HG03060 (cell line): ENCODE measurements at regions not wholly inside any gene's neighbourhood (a gene's known extent, or its start where the extent isn't known, plus 50 kb on each side); places are given as distances from the start of the nearest gene placed in this dataset.
A peak's percentile ranks its signal among the peaks of the same experiment; 100 is the strongest.
"Not testable (repeated sequence)": the region's sequence is repeated elsewhere in the genome, so short reads cannot be mapped to it uniquely, and the experiment has no call there.

Experiments used
- ATAC-seq: cut with Tn5 transposase; IDR thresholded peaks from one replicate; pipeline ENCODE4 v1.9.1; 2021; ENCODE audit warnings: low read depth, moderate number of reproducible peaks; ENCODE audit not compliant: unreplicated experiment

DNA sequence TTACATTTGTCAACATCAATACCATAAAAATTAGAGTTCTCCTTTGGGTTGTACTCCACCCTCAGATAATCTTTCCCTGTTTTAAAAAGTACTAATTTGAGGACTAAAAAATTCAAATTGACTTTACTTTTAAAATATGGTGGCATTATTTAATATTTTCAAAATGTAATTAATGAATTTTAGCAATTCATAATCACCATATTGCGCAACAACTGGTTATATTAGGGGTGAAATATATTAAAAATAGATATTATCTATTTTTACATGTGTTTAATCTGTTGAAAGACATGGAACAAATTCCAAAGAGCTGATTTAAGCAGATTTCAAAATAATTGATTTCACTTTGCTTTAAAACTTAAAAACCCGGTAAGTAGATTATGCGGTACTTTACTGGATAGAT is 236.6 kb upstream of the NOL4 start:
- no peak for ATAC-seq

GRCh38 chr18:34467058-34467457 is 242.3 kb upstream of the NOL4 start:
- peak; percentile 67 for ATAC-seq

- no peak for ATAC-seq
Measured at GRCh38 chr18:34480162-34480700, 229.9 kb upstream of the DTNA start.

DNA sequence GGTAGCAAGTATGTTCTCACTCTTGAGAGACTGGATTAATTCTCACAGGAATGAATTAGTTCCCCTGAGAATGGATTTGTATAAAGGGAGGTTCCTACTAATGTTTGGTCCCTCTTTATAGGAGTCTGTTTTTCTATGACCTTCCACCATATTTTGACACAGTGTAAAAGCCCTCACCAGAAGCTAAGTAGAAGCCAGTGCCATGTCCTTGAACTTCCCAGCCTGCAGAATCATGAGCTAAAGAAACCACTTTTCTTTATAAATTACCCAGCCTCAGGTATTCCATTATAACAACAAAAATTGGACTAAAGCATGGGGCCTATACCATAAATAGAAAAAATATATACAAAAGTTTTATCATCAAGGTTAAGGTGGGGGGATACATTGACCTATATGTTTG is 227.9 kb upstream of the DTNA start:
- no peak for ATAC-seq

GRCh38 chr18:34483198-34483597 is 226.9 kb upstream of the DTNA start:
- no peak for ATAC-seq

DNA sequence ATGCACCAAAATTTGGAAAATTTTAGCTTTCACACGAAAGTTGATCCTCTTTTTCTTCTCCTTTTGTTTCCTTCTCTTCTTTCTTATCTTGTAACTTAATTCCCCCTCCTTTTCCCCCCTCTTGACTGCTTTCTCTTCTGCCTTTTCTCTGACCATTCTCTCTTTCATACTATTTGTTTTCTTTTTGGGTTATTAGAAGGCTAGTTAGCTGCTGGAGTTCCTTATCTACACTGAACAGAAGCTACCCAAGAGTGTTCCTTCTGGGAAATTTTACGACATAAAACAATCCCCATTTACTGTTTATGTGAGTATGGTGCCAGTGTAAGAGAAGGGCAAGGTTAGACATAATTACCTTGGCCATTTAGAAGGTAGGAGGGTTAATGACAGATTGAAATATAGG is 218.4 kb upstream of the DTNA start:
- ATAC-seq = no peak

DNA sequence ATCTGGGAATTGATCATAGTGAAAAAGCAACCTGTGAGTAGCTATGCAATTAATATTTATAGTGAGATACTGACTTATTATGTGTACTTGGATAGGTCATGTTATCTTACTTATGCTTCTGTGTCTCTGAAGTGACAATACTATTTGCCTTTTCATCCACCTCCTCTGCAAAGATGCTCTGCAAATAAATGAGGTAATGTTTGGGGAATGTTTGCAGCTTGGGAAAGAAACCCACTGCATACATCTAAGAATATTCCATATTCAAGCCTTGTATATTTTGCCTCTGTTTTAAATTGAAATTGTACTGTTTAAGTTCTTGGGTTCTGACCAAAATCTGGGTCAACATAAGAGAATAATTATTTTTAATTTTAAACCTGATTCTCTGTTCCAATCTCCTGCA is 217.4 kb upstream of the DTNA start:
- no peak for ATAC-seq

- no peak for ATAC-seq
Measured at GRCh38 chr18:34493099-34493544, 217.0 kb upstream of the DTNA start.

DNA sequence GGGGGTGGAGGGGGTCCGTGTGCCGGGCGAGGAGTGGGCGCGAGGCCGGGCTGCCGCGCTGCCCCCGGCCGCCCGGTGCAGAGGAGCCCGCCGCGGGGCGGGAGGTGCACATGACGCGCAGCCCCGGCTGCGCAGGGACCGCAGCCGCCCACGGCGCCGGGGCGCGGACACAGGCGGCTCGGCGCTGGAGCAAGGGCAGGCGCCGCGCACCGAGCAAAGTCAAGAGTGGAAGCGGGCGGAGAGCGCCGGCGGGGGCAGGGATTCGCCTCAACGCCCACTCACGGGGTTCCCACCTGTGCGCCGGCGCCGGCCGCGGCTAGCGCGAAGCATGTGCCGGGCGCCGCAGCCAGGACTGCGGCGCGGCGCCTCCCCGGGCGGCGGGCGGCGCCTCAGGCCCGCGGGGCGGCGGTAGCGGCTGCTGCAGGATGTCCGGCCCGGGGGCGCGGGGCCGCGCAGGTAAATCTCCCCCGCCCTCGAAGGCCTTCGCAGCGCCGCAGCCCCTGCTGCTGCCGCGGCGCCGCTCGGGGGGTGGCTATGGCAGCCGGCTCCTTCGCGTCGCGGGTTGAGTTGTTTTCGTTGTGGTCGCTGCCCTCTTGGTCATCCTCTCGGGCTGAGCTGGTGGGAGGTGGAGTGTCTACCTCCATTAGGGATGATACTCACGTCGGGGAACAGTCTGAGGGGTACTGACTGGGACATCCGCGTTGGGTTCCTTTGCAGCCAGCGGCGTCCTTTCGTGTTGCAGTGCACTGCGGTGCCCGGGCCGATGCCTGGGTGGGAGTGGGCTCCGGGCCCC is 216.3 kb upstream of the DTNA start:
- no peak for ATAC-seq

DNA sequence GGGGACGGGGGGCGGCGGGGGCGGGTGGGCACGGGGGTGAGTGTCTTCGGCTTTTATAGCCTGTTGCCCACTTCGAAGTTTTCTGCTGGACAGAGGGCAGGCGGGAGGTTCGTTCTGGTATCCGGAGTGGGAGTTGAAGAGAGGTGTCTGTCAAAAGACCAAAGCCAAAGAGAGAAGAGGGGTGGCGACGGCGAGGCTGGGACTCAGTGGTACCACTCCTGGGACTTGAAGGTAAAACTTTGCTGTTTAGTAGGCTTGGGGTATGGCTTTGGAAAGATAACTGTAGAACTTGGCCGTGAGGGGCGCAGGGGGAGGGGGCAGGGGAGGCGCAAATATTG is 215.8 kb upstream of the DTNA start:
- ATAC-seq = no peak

DNA sequence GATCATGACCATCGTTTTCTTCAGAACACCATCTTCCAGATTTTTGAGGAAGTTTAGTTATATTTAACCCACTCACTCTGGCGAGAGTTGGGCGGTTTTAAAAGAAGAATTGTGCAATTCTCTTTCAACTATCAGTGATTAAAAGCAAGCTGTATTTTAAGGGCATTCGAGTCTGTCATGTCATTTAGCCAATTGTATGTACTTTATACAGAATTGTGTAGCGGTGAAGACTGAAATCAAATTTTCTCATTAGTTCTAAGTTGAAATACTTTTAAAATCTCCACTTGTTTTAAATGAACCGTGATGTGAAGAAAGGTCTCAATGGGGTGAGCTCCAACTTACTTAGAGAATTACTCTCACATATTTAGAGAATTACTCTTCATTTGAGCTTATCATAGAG is 214.6 kb upstream of the DTNA start:
- no peak for ATAC-seq

- ATAC-seq = no peak
Measured at GRCh38 chr18:34501553-34501952, 208.5 kb upstream of the DTNA start.

GRCh38 chr18:34506198-34506597 is 203.9 kb upstream of the DTNA start:
- ATAC-seq = no peak

GRCh38 chr18:34509163-34509562 is 200.9 kb upstream of the DTNA start:
- no peak for ATAC-seq

GRCh38 chr18:34509879-34510586 is 200.1 kb upstream of the DTNA start:
- no peak for ATAC-seq

GRCh38 chr18:34510926-34511325 is 199.2 kb upstream of the DTNA start:
- no peak for ATAC-seq

GRCh38 chr18:34511435-34511834 is 198.7 kb upstream of the DTNA start:
- no peak for ATAC-seq

- ATAC-seq = no peak
Measured at GRCh38 chr18:34511879-34512278, 198.2 kb upstream of the DTNA start.

DNA sequence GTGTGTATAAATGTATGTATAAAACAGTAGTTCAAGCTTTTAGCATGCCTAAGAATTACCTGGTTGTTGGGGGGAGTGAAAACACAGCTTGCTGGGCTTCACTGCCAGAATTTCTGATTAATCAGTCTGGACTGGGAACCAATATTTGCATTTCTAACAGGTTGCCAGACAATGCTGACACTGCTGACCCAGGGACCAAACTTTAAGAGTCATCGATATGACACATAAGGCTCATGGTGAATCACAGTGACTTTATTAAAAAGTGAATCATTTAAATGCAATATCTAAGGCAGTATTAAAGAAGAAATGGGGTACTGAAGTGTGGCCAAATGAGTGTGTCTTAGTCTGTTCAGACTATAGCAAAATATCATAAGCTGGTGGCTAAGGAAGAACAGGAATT is 195.9 kb upstream of the DTNA start:
- ATAC-seq = no peak

DNA sequence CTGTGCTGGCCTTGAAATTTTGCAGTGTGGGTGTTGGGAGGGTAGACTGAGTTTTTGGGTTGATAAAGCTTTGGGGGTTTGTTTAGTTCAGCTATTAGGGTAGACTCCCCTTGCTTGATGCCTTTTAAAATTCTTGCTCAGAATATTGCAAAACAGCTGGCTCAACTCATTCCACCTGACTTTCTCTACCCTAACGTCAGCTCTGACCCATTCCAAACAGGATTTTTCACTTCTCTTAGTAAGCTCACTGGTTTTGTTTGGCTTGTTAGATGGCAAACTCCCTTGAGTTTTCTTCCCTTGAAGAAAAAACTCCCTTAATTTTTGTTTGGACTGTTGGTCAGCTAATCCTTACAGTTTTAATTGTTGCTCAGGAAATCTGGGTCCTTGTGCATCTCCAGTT is 195.1 kb upstream of the DTNA start:
- ATAC-seq = no peak

DNA sequence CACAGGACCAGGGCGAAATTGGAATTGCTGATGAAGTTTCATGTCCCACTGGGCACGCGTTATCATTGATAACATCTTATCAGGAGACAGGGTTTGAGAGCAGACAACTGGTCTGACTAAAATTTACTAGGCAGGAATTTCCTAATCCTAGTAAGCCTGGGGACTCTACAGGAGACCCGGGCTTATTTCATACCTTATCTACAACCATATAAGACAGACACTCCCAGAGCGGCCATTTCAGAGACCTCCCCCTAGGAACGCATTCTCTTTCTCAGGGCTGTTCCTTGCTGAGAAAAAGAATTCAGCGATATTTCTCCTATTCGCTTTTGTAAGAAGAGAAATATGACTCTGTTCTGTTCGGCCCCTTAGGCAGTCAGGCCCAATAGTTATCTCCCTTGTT is 193.7 kb upstream of the DTNA start:
- not testable (repeated sequence) for ATAC-seq

GRCh38 chr18:34516996-34517395 is 193.1 kb upstream of the DTNA start:
- ATAC-seq = not testable (repeated sequence)
